ENCODE measurements at regions not wholly inside any gene's neighbourhood (a gene's known extent, or its start where the extent isn't known, plus 50 kb on each side); places are given as distances from the start of the nearest gene placed in this dataset.

DNA sequence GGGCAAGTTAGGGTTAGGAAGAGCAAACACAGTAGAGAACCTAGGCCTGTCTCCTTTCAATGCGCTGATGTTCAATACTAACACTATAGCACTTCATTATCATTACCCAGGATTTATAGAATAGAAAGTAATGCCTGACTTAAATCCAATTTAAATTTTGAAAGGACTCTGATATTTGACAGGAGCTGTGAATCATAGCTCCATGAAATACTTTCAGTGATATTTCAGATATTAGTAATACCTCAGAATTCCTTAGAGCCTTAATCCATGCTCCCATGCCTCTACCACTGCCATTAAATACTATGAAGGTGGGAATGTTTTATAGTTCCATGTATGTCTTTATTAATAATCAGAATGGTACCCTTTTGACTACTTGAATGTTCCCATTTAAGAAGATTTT lies 530.2 kb downstream of the BCKDHB start:
- TF ChIP-seq, protein P1, sequence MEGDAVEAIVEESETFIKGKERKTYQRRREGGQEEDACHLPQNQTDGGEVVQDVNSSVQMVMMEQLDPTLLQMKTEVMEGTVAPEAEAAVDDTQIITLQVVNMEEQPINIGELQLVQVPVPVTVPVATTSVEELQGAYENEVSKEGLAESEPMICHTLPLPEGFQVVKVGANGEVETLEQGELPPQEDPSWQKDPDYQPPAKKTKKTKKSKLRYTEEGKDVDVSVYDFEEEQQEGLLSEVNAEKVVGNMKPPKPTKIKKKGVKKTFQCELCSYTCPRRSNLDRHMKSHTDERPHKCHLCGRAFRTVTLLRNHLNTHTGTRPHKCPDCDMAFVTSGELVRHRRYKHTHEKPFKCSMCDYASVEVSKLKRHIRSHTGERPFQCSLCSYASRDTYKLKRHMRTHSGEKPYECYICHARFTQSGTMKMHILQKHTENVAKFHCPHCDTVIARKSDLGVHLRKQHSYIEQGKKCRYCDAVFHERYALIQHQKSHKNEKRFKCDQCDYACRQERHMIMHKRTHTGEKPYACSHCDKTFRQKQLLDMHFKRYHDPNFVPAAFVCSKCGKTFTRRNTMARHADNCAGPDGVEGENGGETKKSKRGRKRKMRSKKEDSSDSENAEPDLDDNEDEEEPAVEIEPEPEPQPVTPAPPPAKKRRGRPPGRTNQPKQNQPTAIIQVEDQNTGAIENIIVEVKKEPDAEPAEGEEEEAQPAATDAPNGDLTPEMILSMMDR (IDR thresholded peaks at IDR 0.05), result no peak
- TF ChIP-seq POLR2A (IDR thresholded peaks at IDR 0.05), result no peak
